DOHH2 (cell line): ENCODE measurements at regions not wholly inside any gene's neighbourhood (a gene's known extent, or its start where the extent isn't known, plus 50 kb on each side); places are given as distances from the start of the nearest gene placed in this dataset.

Experiments
- H3F3A ChIP-seq: fragments of 200-600 bp; sonication (generic), shearing (Covaris generic); 2 replicates; pipeline ENCODE4 v1.6.0; 2016; ENCODE audit warnings: antibody characterized with exemption, mild to moderate bottlenecking; ENCODE audit not compliant: control insufficient read depth, insufficient read depth
- H3K27ac ChIP-seq: fragments of 200-600 bp; sonication (generic); 2 replicates; pipeline ENCODE4 v1.5.1; 2014; ENCODE audit warnings: low read depth, mild to moderate bottlenecking, low read length, moderate library complexity
- H3K27me3 ChIP-seq: fragments of 200-600 bp; sonication (generic); 2 replicates; pipeline ENCODE4 v1.6.1; 2014; ENCODE audit warnings: mild to moderate bottlenecking, low read length, mixed read lengths; ENCODE audit not compliant: control insufficient read depth
- H3K36me3 ChIP-seq: fragments of 200-600 bp; sonication (generic); 2 replicates; pipeline ENCODE4 v1.6.1; 2014; ENCODE audit warnings: mild to moderate bottlenecking, low read length, moderate library complexity, mixed read lengths; ENCODE audit not compliant: control insufficient read depth
- H3K4me1 ChIP-seq: fragments of 200-600 bp; sonication (generic); 2 replicates; pipeline ENCODE4 v1.6.1; 2014; ENCODE audit warnings: mild to moderate bottlenecking, low read length, mixed read lengths; ENCODE audit not compliant: control insufficient read depth
- H3K4me2 ChIP-seq: fragments of 200-600 bp; sonication (generic); 2 replicates; pipeline ENCODE4 v1.6.0; 2014; ENCODE audit warnings: mild to moderate bottlenecking, low read length, moderate library complexity
- H3K4me3 ChIP-seq: fragments of 200-600 bp; sonication (generic); 2 replicates; pipeline ENCODE4 v1.5.1; 2014; ENCODE audit warnings: mild to moderate bottlenecking, low read length, mixed read lengths
- H3K79me2 ChIP-seq: fragments of 200-600 bp; sonication (generic); 2 replicates; pipeline ENCODE4 v1.6.1; 2014; ENCODE audit warnings: mild to moderate bottlenecking, low read length, mixed read lengths; ENCODE audit not compliant: control insufficient read depth
- H3K9me2 ChIP-seq: fragments of 200-600 bp; sonication (generic); replicated peaks from 2 replicates; pipeline ENCODE4 v1.6.1; 2014; ENCODE audit warnings: mild to moderate bottlenecking, low read length, mixed read lengths; ENCODE audit not compliant: control insufficient read depth
- H3K9me3 ChIP-seq: fragments of 200-600 bp; sonication (generic); 2 replicates; pipeline ENCODE4 v1.6.1; 2014; ENCODE audit warnings: antibody characterized with exemption, low read length, mixed read lengths; ENCODE audit not compliant: control insufficient read depth, insufficient read depth
- H4K20me1 ChIP-seq: fragments of 200-600 bp; sonication (generic); 2 replicates; pipeline ENCODE4 v1.6.0; 2014; ENCODE audit warnings: low read depth, mild to moderate bottlenecking, antibody characterized with exemption, low read length, moderate library complexity; ENCODE audit not compliant: control insufficient read depth, insufficient read depth
- EZH2phosphoT487 ChIP-seq: fragments of 200-600 bp; sonication (generic); IDR thresholded peaks from 2 replicates; pipeline ENCODE4 v1.6.1; 2017; ENCODE audit warnings: borderline replicate concordance, mild to moderate bottlenecking, antibody characterized with exemption, low read length, moderate library complexity, mixed read lengths
- TF ChIP-seq, protein P1 (sequence below): fragments of 200-600 bp; sonication (generic); IDR thresholded peaks from one replicate; pipeline ENCODE4 v1.5.1; 2014; ENCODE audit warnings: antibody characterized with exemption, mild to moderate bottlenecking, low read depth, low read length; ENCODE audit not compliant: poor library complexity, severe bottlenecking

DNA sequence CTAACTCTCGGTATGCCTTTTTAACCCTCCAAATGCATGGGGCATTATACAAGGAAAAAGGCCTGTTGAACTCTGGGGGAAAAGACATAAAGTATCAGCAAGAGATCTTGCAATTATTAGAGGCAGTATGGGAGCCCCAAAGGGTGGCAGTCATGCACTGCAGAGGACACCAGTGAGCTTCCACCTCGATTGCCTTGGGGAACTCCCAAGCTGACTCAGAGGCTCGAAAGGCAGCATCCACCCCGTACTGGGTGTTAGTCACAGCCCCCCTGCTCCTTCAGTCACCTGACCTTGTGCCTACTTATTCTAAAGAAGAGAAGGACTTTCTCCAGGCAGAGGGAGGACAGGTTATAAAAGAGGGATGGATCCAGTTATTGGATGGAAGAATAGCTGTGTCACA lies 781.4 kb upstream of the TMEM132C start:
- H3F3A ChIP-seq: no peaks in the 10 kb centered on the region
- H3K4me2 ChIP-seq: no peak overlapping the region
- TF ChIP-seq, protein P1, sequence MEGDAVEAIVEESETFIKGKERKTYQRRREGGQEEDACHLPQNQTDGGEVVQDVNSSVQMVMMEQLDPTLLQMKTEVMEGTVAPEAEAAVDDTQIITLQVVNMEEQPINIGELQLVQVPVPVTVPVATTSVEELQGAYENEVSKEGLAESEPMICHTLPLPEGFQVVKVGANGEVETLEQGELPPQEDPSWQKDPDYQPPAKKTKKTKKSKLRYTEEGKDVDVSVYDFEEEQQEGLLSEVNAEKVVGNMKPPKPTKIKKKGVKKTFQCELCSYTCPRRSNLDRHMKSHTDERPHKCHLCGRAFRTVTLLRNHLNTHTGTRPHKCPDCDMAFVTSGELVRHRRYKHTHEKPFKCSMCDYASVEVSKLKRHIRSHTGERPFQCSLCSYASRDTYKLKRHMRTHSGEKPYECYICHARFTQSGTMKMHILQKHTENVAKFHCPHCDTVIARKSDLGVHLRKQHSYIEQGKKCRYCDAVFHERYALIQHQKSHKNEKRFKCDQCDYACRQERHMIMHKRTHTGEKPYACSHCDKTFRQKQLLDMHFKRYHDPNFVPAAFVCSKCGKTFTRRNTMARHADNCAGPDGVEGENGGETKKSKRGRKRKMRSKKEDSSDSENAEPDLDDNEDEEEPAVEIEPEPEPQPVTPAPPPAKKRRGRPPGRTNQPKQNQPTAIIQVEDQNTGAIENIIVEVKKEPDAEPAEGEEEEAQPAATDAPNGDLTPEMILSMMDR: no peak
- no peak for TF ChIP-seq EZH2phosphoT487

DNA sequence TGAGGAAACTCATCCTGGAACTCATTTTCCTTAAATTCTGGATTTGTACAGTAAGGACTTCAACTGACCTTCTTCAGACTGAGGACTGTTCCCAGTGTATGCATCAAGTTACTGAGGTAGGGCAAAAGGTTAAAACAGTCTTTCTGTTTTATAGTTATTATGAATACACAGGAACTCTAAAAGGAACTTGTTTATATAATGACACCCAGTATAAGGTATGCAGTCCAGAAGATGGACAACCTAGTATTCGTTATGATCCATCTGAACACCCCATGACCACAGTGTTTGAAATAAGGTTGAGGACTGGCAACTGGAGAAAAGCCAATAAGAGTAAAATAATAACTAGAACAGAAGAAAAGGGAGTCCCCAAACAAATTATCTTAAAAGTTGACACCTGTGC lies 779.9 kb upstream of the TMEM132C start:
- Histone ChIP-seq H3K4me1 (no peaks in the 10 kb centered on the region), H3K79me2 (no peaks in the 10 kb centered on the region), H3K27ac (no peak overlapping the region), H3K4me2 (no peak overlapping the region), H4K20me1 (no peaks in the 10 kb centered on the region), H3F3A (no peaks in the 10 kb centered on the region), H3K9me2 (no peaks in the 10 kb centered on the region), H3K36me3 (no peaks in the 10 kb centered on the region), H3K4me3 (no peak overlapping the region), H3K27me3 (no peaks in the 10 kb centered on the region), H3K9me3 (no peaks in the 10 kb centered on the region)
- no peak for TF ChIP-seq EZH2phosphoT487
- TF ChIP-seq, protein P1: no peak

More for the DNA sequence above, 781.4 kb upstream of the TMEM132C start:
- Histone ChIP-seq H3K4me1 (no peaks in the 10 kb centered on the region), H3K36me3 (no peaks in the 10 kb centered on the region), H4K20me1 (no peaks in the 10 kb centered on the region), H3K9me2 (no peaks in the 10 kb centered on the region), H3K79me2 (no peaks in the 10 kb centered on the region), H3K9me3 (no peaks in the 10 kb centered on the region), H3K27ac (no peak overlapping the region), H3K4me3 (no peak overlapping the region), H3K27me3 (no peaks in the 10 kb centered on the region)

DNA sequence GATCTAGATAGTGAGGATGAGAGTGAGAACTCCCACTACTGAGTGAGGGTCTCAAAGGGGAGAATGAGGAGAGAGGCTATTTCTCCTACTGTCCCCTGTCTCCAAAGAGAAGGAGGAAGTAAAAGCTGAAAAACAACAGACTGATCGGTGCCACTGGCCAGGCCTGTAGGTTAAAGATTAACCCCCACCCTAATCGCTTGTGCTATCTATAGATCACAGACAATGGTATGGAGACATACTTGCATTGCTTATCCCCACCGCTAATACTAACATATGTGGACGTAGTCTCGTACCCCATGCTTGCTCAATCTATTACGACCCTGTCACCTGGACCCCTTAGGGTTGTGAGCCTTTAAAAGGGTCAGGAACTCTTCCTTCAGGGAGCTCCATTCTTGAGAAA lies 777.9 kb upstream of the TMEM132C start:
- Histone ChIP-seq H3K9me3 (no peaks in the 10 kb centered on the region), H3K9me2 (no peaks in the 10 kb centered on the region), H3K27me3 (no peaks in the 10 kb centered on the region), H3K4me1 (no peaks in the 10 kb centered on the region), H3K4me3 (no peak overlapping the region), H3K79me2 (no peaks in the 10 kb centered on the region), H3F3A (no peaks in the 10 kb centered on the region), H4K20me1 (no peaks in the 10 kb centered on the region), H3K27ac (no peak overlapping the region), H3K4me2 (no peak overlapping the region), H3K36me3 (no peaks in the 10 kb centered on the region)
- no peak for TF ChIP-seq EZH2phosphoT487
- TF ChIP-seq, protein P1: no peak
